MM.1S (cell line): ENCODE measurements at regions not wholly inside any gene's neighbourhood (a gene's known extent, or its start where the extent isn't known, plus 50 kb on each side); places are given as distances from the start of the nearest gene placed in this dataset.

Source experiments
- CTCF ChIP-seq: fragments of 300-600 bp; sonication (generic); IDR thresholded peaks from 2 replicates; pipeline ENCODE4 v1.5.1; 2016; ENCODE audit warnings: antibody characterized with exemption, low read length, mixed read lengths
- EZH2 ChIP-seq: fragments of 300-600 bp; sonication (generic); optimal IDR thresholded peaks from 2 replicates; pipeline ENCODE3; 2017; ENCODE audit warnings: low read depth, mild to moderate bottlenecking, antibody characterized with exemption, low read length, mixed read lengths
- EZH2phosphoT487 ChIP-seq: fragments of 300-600 bp; sonication (generic); IDR thresholded peaks from 2 replicates; pipeline ENCODE4 v1.6.1; 2018; ENCODE audit warnings: antibody characterized with exemption, low read length

DNA sequence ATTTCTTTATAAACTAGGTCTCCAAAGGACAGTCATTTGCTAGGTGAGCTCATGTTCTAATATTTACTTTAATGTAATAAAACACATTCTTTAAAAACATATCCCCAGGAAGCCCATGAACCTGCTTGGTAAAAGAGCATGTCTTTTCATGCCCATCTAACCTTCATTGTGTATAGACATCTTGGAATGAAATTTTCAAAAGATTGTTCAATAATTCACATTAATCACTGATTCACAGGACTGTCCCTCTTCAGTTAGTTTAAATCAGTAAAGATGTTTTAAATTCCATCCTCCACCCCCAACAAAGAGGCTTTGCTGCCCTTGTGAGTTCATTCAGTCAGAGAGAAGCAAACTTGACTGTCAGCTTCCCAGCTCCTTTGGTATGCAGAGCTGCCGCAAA is 633.4 kb upstream of the CELF4 start:
- no peak for TF ChIP-seq EZH2
- no peak for TF ChIP-seq CTCF
- TF ChIP-seq EZH2phosphoT487: no peak
